Prostate gland (tissue), 2 donors: ENCODE measurements at regions not wholly inside any gene's neighbourhood (a gene's known extent, or its start where the extent isn't known, plus 50 kb on each side); places are given as distances from the start of the nearest gene placed in this dataset.

Experiments
- CTCF ChIP-seq, 4 experiments: fragments of 200-600 bp in 2 of 4; fragments of 450-650 bp in 2 of 4; sonication (generic) in 2 of 4; IDR thresholded peaks; 1 replicate in 3 of 4; 2 replicates in 1 of 4; pipeline ENCODE4 v1.5.1; 2016 to 2019; ENCODE audit warnings: antibody characterized with exemption in 4 of 4, mild to moderate bottlenecking in 2 of 4, moderate library complexity in 2 of 4
- POLR2A ChIP-seq: fragments of 450-650 bp; IDR thresholded peaks from one replicate; pipeline ENCODE4 v1.6.1; 2016; ENCODE audit warnings: antibody characterized with exemption, mild to moderate bottlenecking
- POLR2AphosphoS5 ChIP-seq: sonication (generic); formaldehyde crosslinking; IDR thresholded peaks from one replicate; pipeline ENCODE4 v1.6.1; 2017; ENCODE audit warnings: antibody characterized with exemption

DNA sequence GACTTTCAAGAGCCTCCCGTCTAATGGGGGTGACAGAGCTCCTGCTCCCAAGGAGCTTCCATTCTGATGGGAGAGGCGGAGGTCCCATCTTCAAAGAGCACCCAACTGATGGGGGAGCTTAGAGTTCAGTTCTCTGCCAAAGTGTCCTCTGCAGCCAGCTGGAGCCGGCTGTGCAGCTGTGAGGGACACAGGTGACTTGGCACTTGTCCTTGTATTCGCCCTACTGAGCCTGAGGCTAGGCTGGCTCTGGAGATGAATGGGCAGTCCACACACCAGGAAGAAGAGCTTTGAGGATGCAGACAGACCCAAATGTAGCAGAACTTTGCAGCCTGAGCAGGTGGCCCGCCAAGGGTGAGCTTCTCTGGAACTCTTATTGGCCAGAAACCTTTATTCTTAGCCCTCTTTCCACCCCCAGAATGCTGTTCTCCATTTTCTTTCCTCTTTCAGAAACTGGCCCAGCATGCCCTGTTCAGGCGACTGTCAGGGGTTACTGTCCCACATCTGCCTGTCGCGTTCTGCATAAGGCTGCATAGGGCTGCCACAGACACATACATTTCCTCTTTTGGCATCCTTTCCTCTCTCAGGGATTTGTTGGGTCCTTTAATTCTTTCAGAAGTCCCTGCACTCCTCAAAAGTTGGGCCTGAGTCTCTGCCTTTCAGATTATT, 108.7 kb upstream of the LRFN2 start:
- TF ChIP-seq CTCF (IDR thresholded peaks at IDR 0.05) (no peak), POLR2A (no peak), POLR2AphosphoS5 (no peak)
